ENCODE measurements at regions not wholly inside any gene's neighbourhood (a gene's known extent, or its start where the extent isn't known, plus 50 kb on each side); places are given as distances from the start of the nearest gene placed in this dataset.
"Not testable (repeated sequence)": the region's sequence is repeated elsewhere in the genome, so short reads cannot be mapped to it uniquely, and the experiment has no call there.

GRCh38 chr4:27775156-27775555 is 914.5 kb downstream of the STIM2 start:
- DNase-seq, result no peak

GRCh38 chr4:27779827-27780226 is 919.2 kb downstream of the STIM2 start:
- DNase-seq, result no peak

GRCh38 chr4:27787195-27787594 is 926.6 kb downstream of the STIM2 start:
- no peak for DNase-seq

GRCh38 chr4:27789773-27790172 is 929.1 kb downstream of the STIM2 start:
- DNase-seq, result no peak

- no peak for DNase-seq
Observed at GRCh38 chr4:27790911-27791310, 930.3 kb downstream of the STIM2 start.

GRCh38 chr4:27791640-27792039 is 931.0 kb downstream of the STIM2 start:
- DNase-seq, result no peak

GRCh38 chr4:27807207-27807606 is 946.6 kb downstream of the STIM2 start:
- no peak for DNase-seq

- no peak for DNase-seq
Observed at GRCh38 chr4:27811948-27812347, 951.3 kb downstream of the STIM2 start.

- DNase-seq, result not testable (repeated sequence)
Observed at GRCh38 chr4:27813226-27813625, 952.6 kb downstream of the STIM2 start.

- DNase-seq, result not testable (repeated sequence)
Observed at GRCh38 chr4:27813699-27814425, 953.2 kb downstream of the STIM2 start.

- DNase-seq, result no peak
Observed at GRCh38 chr4:27819246-27819645, 958.6 kb downstream of the STIM2 start.

GRCh38 chr4:27828843-27829242 is 968.2 kb downstream of the STIM2 start:
- no peak for DNase-seq

GRCh38 chr4:27830251-27830650 is 969.6 kb downstream of the STIM2 start:
- DNase-seq, result no peak

- DNase-seq, result no peak
Observed at GRCh38 chr4:27835851-27836250, 975.2 kb downstream of the STIM2 start.

- DNase-seq, result no peak
Observed at GRCh38 chr4:27836523-27836922, 975.9 kb downstream of the STIM2 start.

- DNase-seq, result no peak
Observed at GRCh38 chr4:27843776-27844175, 983.1 kb downstream of the STIM2 start.

- DNase-seq, result no peak
Observed at GRCh38 chr4:27844376-27844775, 983.7 kb downstream of the STIM2 start.

GRCh38 chr4:27846951-27847350 is 986.3 kb downstream of the STIM2 start:
- DNase-seq, result no peak

GRCh38 chr4:27861381-27861787 is 1000.7 kb downstream of the STIM2 start:
- no peak for DNase-seq

GRCh38 chr4:27861802-27862201 is 1001.2 kb downstream of the STIM2 start:
- DNase-seq, result no peak

GRCh38 chr4:27873596-27873995 is 1013.0 kb downstream of the STIM2 start:
- DNase-seq, result no peak

GRCh38 chr4:27881705-27882104 is 1021.1 kb downstream of the STIM2 start:
- no peak for DNase-seq

- DNase-seq, result no peak
Observed at GRCh38 chr4:27886120-27886519, 1025.5 kb downstream of the STIM2 start.

- no peak for DNase-seq
Observed at GRCh38 chr4:27887646-27888045, 1027.0 kb downstream of the STIM2 start.

GRCh38 chr4:27888505-27888904 is 1027.9 kb downstream of the STIM2 start:
- DNase-seq, result no peak
